ENCODE measurements at regions not wholly inside any gene's neighbourhood (a gene's known extent, or its start where the extent isn't known, plus 50 kb on each side); places are given as distances from the start of the nearest gene placed in this dataset.

- TF ChIP-seq, protein P1, sequence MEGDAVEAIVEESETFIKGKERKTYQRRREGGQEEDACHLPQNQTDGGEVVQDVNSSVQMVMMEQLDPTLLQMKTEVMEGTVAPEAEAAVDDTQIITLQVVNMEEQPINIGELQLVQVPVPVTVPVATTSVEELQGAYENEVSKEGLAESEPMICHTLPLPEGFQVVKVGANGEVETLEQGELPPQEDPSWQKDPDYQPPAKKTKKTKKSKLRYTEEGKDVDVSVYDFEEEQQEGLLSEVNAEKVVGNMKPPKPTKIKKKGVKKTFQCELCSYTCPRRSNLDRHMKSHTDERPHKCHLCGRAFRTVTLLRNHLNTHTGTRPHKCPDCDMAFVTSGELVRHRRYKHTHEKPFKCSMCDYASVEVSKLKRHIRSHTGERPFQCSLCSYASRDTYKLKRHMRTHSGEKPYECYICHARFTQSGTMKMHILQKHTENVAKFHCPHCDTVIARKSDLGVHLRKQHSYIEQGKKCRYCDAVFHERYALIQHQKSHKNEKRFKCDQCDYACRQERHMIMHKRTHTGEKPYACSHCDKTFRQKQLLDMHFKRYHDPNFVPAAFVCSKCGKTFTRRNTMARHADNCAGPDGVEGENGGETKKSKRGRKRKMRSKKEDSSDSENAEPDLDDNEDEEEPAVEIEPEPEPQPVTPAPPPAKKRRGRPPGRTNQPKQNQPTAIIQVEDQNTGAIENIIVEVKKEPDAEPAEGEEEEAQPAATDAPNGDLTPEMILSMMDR (IDR thresholded peaks at IDR 0.05; ENCODE audit: low read depth, low read length, missing control alignments), result no peak
- DNase-seq (ENCODE audit: low read depth), result peak; percentile 23
- in situ Hi-C loops (cut with HindIII; ENCODE audit: low sequenced_read_pairs), result no loop called here
- H3K4me3 ChIP-seq (ENCODE audit: low read depth, low read length), result no peak overlapping the region
These were observed 61.9 kb upstream of the ZCCHC13 start for GRCh38 chrX:74242050-74242449.

- TF ChIP-seq, protein P1 (IDR thresholded peaks at IDR 0.05; ENCODE audit: low read depth, low read length, missing control alignments), result no peak
- no peak for DNase-seq (ENCODE audit: low read depth)
- no peak overlapping the region for H3K4me3 ChIP-seq (ENCODE audit: low read depth, low read length)
- in situ Hi-C loops (cut with HindIII; ENCODE audit: low sequenced_read_pairs), result no loop called here
These were observed 65.2 kb upstream of the ZCCHC13 start for GRCh38 chrX:74238771-74239170.

GRCh38 chrX:74234818-74235217, 69.2 kb upstream of the ZCCHC13 start:
- DNase-seq (ENCODE audit: low read depth), result no peak
- no peak overlapping the region for H3K4me3 ChIP-seq (ENCODE audit: low read depth, low read length)
- in situ Hi-C loops (cut with HindIII; ENCODE audit: low sequenced_read_pairs), result no loop called here
- TF ChIP-seq, protein P1 (IDR thresholded peaks at IDR 0.05; ENCODE audit: low read depth, low read length, missing control alignments), result no peak

DNA sequence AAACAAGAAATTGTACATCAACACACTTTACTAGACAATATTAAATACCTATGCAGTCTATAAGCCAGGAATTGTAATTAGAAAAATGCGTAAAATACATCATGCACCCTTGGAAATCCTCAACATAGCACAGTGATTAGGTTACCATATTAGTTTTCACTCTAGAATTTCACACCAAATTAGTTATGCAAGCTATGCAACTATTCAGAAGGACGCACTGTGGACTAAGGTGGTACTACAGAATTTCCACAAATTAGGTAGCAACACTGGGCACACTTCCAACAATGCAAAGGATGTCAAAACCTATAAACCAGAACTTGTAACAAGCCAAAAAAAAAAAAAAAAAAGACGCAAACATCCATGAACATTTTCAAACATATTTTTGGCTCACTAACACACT, 71.1 kb upstream of the ZCCHC13 start:
- in situ Hi-C loops (cut with HindIII; ENCODE audit: low sequenced_read_pairs), result no loop called here
- DNase-seq (ENCODE audit: low read depth), result peak; percentile 63
- H3K4me3 ChIP-seq (ENCODE audit: low read depth, low read length), result no peak overlapping the region
- TF ChIP-seq, protein P1 (IDR thresholded peaks at IDR 0.05; ENCODE audit: low read depth, low read length, missing control alignments), result peak; percentile 28

DNA sequence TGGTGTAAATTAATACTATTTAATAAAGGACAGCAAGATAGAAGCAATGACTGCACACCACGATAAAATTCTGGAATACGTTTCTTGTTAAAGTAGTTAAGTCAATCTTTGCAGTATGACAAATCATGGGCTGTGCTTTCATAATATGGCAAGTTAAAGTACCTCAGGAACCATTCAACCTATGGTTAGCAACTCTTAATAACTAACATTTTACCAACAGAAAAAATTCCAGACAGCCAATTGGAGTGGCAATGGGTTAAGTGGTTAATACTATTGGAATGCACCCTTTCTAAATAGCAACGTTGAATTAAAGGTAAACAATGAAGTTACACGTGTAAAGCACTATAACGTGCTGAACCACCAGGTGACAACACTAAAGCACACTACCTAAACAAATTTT, 72.4 kb upstream of the ZCCHC13 start:
- H3K4me3 ChIP-seq (ENCODE audit: low read depth, low read length), result no peak overlapping the region
- TF ChIP-seq, protein P1 (IDR thresholded peaks at IDR 0.05; ENCODE audit: low read depth, low read length, missing control alignments), result no peak
- in situ Hi-C loops (cut with HindIII; ENCODE audit: low sequenced_read_pairs), result no loop called here
- DNase-seq (ENCODE audit: low read depth), result no peak

GRCh38 chrX:74230094-74230493, 73.9 kb upstream of the ZCCHC13 start:
- in situ Hi-C loops (cut with HindIII; ENCODE audit: low sequenced_read_pairs), result no loop called here
- DNase-seq (ENCODE audit: low read depth), result no peak
- no peak overlapping the region for H3K4me3 ChIP-seq (ENCODE audit: low read depth, low read length)
- TF ChIP-seq, protein P1 (IDR thresholded peaks at IDR 0.05; ENCODE audit: low read depth, low read length, missing control alignments), result no peak

- DNase-seq (ENCODE audit: low read depth), result no peak
- TF ChIP-seq, protein P1 (IDR thresholded peaks at IDR 0.05; ENCODE audit: low read depth, low read length, missing control alignments), result no peak
- in situ Hi-C loops (cut with HindIII; ENCODE audit: low sequenced_read_pairs), result no loop called here
- H3K4me3 ChIP-seq (ENCODE audit: low read depth, low read length), result no peak overlapping the region
These were observed 78.9 kb upstream of the ZCCHC13 start for GRCh38 chrX:74225111-74225510.

Measured in astrocyte of the cerebellum (primary cell).